Naive thymus-derived CD4-positive, alpha-beta T cell (primary cell): ENCODE measurements at regions not wholly inside any gene's neighbourhood (a gene's known extent, or its start where the extent isn't known, plus 50 kb on each side); places are given as distances from the start of the nearest gene placed in this dataset.
A peak's percentile ranks its signal among the peaks of the same experiment; 100 is the strongest.

Source experiments
- ATAC-seq: fragments of 150-1000 bp; cut with Tn5 transposase; 2 replicates; pipeline ENCODE4 v1.10.0; 2021; ENCODE audit warnings: mild to moderate bottlenecking, moderate library complexity
- CTCF ChIA-PET: fragments of 350-600 bp; sonication (Branson Sonifier 250); formaldehyde crosslinking; loops from one replicate; lab custom pipeline; 2021; ENCODE audit warnings: antibody characterized with exemption; lab: Charles Lee
- POLR2A ChIA-PET: fragments of 350-600 bp; sonication (Branson Sonifier 250); formaldehyde crosslinking; loops from one replicate; lab custom pipeline; 2021; ENCODE audit warnings: antibody characterized with exemption, inconsistent platforms; lab: Charles Lee
- DNase-seq, 9 donors: peaks; one replicate each; pipeline versions ENCODE4 v3.0.0 to v3.0.0-alpha.2; 2020 to 2022; ENCODE audit warnings: mixed read lengths in 1 of 9
- H3K27ac ChIP-seq: one replicate; pipeline ENCODE4 v1.7.0; 2013; ENCODE audit warnings: mild to moderate bottlenecking, low read depth, low read length, moderate library complexity
- H3K27me3 ChIP-seq, 2 donors: one replicate each; pipeline ENCODE4 v1.7.0; 2013; ENCODE audit warnings: low read length in 2 of 2, mild to moderate bottlenecking in 2 of 2, moderate library complexity in 2 of 2; ENCODE audit not compliant: control insufficient read depth in 2 of 2, insufficient read depth in 2 of 2
- H3K36me3 ChIP-seq, 3 experiments: 1 replicate in 2 of 3; 2 replicates in 1 of 3; pipeline ENCODE4 v1.7.0; 2013; ENCODE audit warnings: low read length in 3 of 3, mild to moderate bottlenecking in 3 of 3, moderate library complexity in 1 of 3; ENCODE audit not compliant: insufficient read depth in 3 of 3, control insufficient read depth in 2 of 3
- H3K4me1 ChIP-seq, 2 donors: one replicate each; pipeline ENCODE4 v1.7.0; 2013; ENCODE audit warnings: low read length in 2 of 2, mild to moderate bottlenecking in 2 of 2, moderate library complexity in 1 of 2; ENCODE audit not compliant: control insufficient read depth in 2 of 2, insufficient read depth in 2 of 2
- H3K4me3 ChIP-seq: 2 replicates; pipeline ENCODE4 v1.7.0; 2013; ENCODE audit warnings: mild to moderate bottlenecking, low read length
- H3K9me3 ChIP-seq, 3 experiments: 1 replicate in 2 of 3; 2 replicates in 1 of 3; pipeline ENCODE4 v1.7.0; 2013; ENCODE audit warnings: low read length in 3 of 3; ENCODE audit not compliant: control insufficient read depth in 2 of 3
- H3K27ac Mint-ChIP-seq, 9 donors: one replicate each; pipeline ENCODE4 v1.8.0; 2020 to 2022; ENCODE audit warnings: mixed read lengths in 9 of 9, mild to moderate bottlenecking in 8 of 9, moderate library complexity in 5 of 9, inconsistent platforms in 2 of 9
- H3K27me3 Mint-ChIP-seq, 5 donors: one replicate each; pipeline ENCODE4 v1.8.0; 2021 to 2022; ENCODE audit warnings: mixed read lengths in 5 of 5, mild to moderate bottlenecking in 1 of 5
- H3K36me3 Mint-ChIP-seq, 5 donors: one replicate each; pipeline ENCODE4 v1.8.0; 2020 to 2022; ENCODE audit warnings: mixed read lengths in 5 of 5, mild to moderate bottlenecking in 3 of 5, inconsistent platforms in 1 of 5
- H3K4me1 Mint-ChIP-seq, 7 donors: one replicate each; pipeline ENCODE4 v1.8.0; 2020 to 2022; ENCODE audit warnings: mixed read lengths in 7 of 7, mild to moderate bottlenecking in 3 of 7, inconsistent platforms in 1 of 7
- H3K4me3 Mint-ChIP-seq, 10 donors: one replicate each; pipeline ENCODE4 v1.8.0; 2020 to 2022; ENCODE audit warnings: mild to moderate bottlenecking in 10 of 10, mixed read lengths in 10 of 10, moderate library complexity in 6 of 10, inconsistent platforms in 2 of 10
- H3K9me3 Mint-ChIP-seq, 11 donors: one replicate each; pipeline ENCODE4 v1.8.0; 2020 to 2022; ENCODE audit warnings: mixed read lengths in 11 of 11, mild to moderate bottlenecking in 4 of 11, inconsistent platforms in 1 of 11, moderate library complexity in 1 of 11
- intact Hi-C, 2 donors: fragments of 100-400 bp; cut with micrococcal nuclease; formaldehyde crosslinking; loops; one replicate each; pipeline ENCODE4 v1.15.1; 2023

GRCh38 chr12:22396735-22397134 lies 62.2 kb upstream of the ST8SIA1 start:
- Mint-ChIP-seq H3K4me1 (peaks cover 21 to 50% (median 42%) of the 10 kb centered on the region in 7 donors), H3K36me3 (peaks cover 0 to 6% (median 0%) of the 10 kb centered on the region in 5 donors), H3K27ac (peak overlapping the region; percentile 66 to 93 (median 85)), H3K9me3 (peaks cover 0 to 13% (median 4%) of the 10 kb centered on the region in 11 donors), H3K4me3 (peak overlapping the region; percentile 44 to 84 (median 73)), H3K27me3 (no peaks in the 10 kb centered on the region)
- Histone ChIP-seq H3K9me3 (no peaks in the 10 kb centered on the region), H3K27me3 (no peaks in the 10 kb centered on the region), H3K27ac (peak overlapping the region; percentile 26), H3K36me3 (no peaks in the 10 kb centered on the region), H3K4me3 (peak overlapping the region; percentile 18), H3K4me1 (peaks cover 34 to 36% of the 10 kb centered on the region in 2 donors)
- ChIA-PET CTCF (no interaction called here), POLR2A (interaction anchor here (1.0 kb wide), 1 partner anchor 62 kb away, joined by 4 read pairs; no protein-coding TSS in a partner anchor)
- DNase-seq: no peak
- ATAC-seq: peak; percentile 8
- intact Hi-C loops: loop anchor here in 1 of 2 donors (1.0 to 5.0 kb wide), 2 partner anchors 8 to 46 kb away; no protein-coding TSS in a partner anchor

GRCh38 chr12:22396253-22396652 lies 61.7 kb upstream of the ST8SIA1 start:
- ATAC-seq (peak; percentile 92), DNase-seq (peak in 7 of 9 donors; percentile 14 to 56 (median 46))
- POLR2A ChIA-PET: interaction anchor here (1.0 kb wide), 1 partner anchor 61 kb away, joined by 4 read pairs; no protein-coding TSS in a partner anchor

GRCh38 chr12:22395666-22396065 lies 61.2 kb upstream of the ST8SIA1 start:
- Mint-ChIP-seq H3K4me1 (peaks cover 20 to 48% (median 42%) of the 10 kb centered on the region in 7 donors), H3K36me3 (no peaks in the 10 kb centered on the region), H3K27ac (peak overlapping the region in 8 of 9 donors; percentile 66 to 93 (median 84)), H3K27me3 (no peaks in the 10 kb centered on the region), H3K9me3 (peaks cover 0 to 17% (median 4%) of the 10 kb centered on the region in 11 donors), H3K4me3 (peak overlapping the region in 1 of 10 donors; percentile 84)
- no peak for ATAC-seq
- ChIA-PET CTCF (no interaction called here), POLR2A (interaction anchor here (1.0 kb wide), 1 partner anchor 61 kb away, joined by 4 read pairs; no protein-coding TSS in a partner anchor)
- Histone ChIP-seq H3K27me3 (no peaks in the 10 kb centered on the region), H3K4me3 (no peak overlapping the region), H3K4me1 (peaks cover 34 to 36% of the 10 kb centered on the region in 2 donors), H3K9me3 (no peaks in the 10 kb centered on the region), H3K36me3 (no peaks in the 10 kb centered on the region), H3K27ac (peak overlapping the region; percentile 26)
- no peak for DNase-seq
- intact Hi-C loops: loop anchor here in 1 of 2 donors (1.0 to 5.0 kb wide), 2 partner anchors 7 to 47 kb away; no protein-coding TSS in a partner anchor

More at GRCh38 chr12:22396253-22396652, 61.7 kb upstream of the ST8SIA1 start:
- Histone ChIP-seq H3K4me3 (no peak overlapping the region), H3K4me1 (peaks cover 34 to 36% of the 10 kb centered on the region in 2 donors), H3K36me3 (no peaks in the 10 kb centered on the region), H3K27me3 (no peaks in the 10 kb centered on the region), H3K9me3 (no peaks in the 10 kb centered on the region), H3K27ac (peak overlapping the region; percentile 26)
- H3K36me3 Mint-ChIP-seq: peaks cover 0 to 2% (median 0%) of the 10 kb centered on the region in 5 donors
- intact Hi-C loops: loop anchor here in 1 of 2 donors (1.0 to 5.0 kb wide), 2 partner anchors 8 to 46 kb away; no protein-coding TSS in a partner anchor
- H3K27me3 Mint-ChIP-seq: no peaks in the 10 kb centered on the region
- H3K9me3 Mint-ChIP-seq: peaks cover 0 to 13% (median 4%) of the 10 kb centered on the region in 11 donors
- H3K4me3 Mint-ChIP-seq: peak overlapping the region; percentile 44 to 84 (median 73)
- peaks cover 20 to 48% (median 42%) of the 10 kb centered on the region in 7 donors for H3K4me1 Mint-ChIP-seq
- CTCF ChIA-PET: no interaction called here
- peak overlapping the region; percentile 66 to 93 (median 85) for H3K27ac Mint-ChIP-seq
